Fibroblast of pulmonary artery (primary cell): ENCODE measurements at regions not wholly inside any gene's neighbourhood (a gene's known extent, or its start where the extent isn't known, plus 50 kb on each side); places are given as distances from the start of the nearest gene placed in this dataset.

Experiments used
- DNase-seq: peaks from one replicate; pipeline ENCODE4 v3.0.0-alpha.2; 2010; ENCODE audit warnings: low read depth
- H3K4me3 ChIP-seq: replicated peaks from 2 replicates; pipeline ENCODE4 v1.5.1; 2011; ENCODE audit warnings: low read depth, mild to moderate bottlenecking, control low read depth, low read length, moderate library complexity
- TF ChIP-seq, protein P1 (sequence below): IDR thresholded peaks from 2 replicates; pipeline ENCODE4 v1.5.1; 2011; ENCODE audit warnings: mild to moderate bottlenecking, control low read depth, low read length, inconsistent platforms; ENCODE audit errors: missing control alignments

DNA sequence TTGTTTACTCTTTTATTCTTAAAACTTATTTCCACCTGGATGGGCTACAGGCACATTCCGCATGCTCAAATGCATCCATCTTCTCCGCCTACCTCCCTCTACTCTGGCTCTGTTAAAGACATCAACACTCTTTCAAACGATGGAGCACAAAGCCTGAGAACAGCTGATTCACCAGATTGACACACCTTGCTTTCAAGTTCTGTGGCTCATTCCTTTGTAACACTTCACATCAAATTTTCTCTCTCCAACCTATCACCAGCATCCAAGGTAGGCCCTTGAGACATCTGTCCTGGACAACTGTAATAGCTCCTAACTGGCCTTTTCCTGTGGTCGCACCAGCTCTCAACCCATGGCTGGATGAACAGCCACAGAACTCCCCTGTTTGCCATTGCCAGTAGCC, 274.5 kb downstream of the BCL11A start:
- TF ChIP-seq, protein P1, sequence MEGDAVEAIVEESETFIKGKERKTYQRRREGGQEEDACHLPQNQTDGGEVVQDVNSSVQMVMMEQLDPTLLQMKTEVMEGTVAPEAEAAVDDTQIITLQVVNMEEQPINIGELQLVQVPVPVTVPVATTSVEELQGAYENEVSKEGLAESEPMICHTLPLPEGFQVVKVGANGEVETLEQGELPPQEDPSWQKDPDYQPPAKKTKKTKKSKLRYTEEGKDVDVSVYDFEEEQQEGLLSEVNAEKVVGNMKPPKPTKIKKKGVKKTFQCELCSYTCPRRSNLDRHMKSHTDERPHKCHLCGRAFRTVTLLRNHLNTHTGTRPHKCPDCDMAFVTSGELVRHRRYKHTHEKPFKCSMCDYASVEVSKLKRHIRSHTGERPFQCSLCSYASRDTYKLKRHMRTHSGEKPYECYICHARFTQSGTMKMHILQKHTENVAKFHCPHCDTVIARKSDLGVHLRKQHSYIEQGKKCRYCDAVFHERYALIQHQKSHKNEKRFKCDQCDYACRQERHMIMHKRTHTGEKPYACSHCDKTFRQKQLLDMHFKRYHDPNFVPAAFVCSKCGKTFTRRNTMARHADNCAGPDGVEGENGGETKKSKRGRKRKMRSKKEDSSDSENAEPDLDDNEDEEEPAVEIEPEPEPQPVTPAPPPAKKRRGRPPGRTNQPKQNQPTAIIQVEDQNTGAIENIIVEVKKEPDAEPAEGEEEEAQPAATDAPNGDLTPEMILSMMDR, result no peak
- no peak for DNase-seq
- H3K4me3 ChIP-seq, result no peak overlapping the region

DNA sequence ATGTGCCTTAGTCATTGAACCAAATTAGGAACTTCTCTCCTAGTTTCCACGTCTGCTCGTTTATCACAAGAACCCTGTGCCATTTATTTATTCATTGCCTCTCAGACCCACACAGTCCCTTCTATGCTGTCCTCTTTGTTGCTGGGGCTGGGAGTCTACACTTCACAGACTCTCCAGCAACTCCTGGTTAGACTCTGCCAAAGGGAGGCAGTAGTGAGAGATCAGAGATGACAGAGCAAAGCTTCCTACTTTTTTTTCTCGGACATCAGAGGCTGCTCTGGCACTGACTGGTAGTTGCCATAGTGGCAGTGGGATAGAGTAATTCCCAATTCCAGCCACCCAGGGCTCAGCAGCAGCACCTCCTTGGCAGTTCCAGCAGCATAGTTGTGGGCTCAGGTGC, 277.5 kb downstream of the BCL11A start:
- no peak overlapping the region for H3K4me3 ChIP-seq
- TF ChIP-seq, protein P1, result no peak
- no peak for DNase-seq

DNA sequence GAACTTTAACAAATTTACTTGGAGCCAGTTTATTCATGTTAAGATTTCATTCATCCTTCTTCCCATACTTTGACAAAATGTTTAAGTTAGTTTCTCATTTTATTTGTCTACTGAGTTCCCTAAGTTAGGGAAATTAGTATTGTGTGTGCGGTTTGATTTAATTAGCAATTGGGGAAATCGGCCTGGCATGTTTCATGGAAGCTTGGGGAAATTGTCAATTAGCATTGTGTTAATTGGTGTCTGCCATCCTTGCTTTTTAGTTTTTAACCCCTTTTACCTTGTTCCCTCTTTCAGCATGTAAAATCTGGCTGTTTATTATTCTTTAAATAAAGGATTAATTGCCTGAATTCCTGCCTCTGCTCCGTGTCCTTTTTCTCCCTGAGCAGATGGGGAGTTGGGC, 279.6 kb downstream of the BCL11A start:
- no peak overlapping the region for H3K4me3 ChIP-seq
- no peak for DNase-seq
- TF ChIP-seq, protein P1, result no peak

DNA sequence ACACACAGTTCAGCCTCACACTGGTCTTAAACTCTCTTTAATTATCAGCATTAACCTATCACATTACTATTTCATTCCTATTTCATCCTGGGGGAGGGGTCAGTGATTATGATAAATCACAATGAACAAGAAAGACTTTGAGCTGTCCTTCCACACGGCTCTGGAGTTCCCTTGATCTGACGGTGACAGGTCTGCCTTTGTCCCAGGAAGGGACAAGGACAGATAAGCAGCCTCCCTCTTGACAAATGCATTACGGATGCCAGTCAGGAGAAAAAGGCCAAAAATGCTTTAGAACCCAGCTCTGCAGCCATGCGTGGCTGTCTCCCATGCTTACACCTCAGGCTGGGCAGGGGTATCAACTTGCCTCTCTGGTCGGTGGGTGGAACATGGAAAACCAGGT, 281.7 kb downstream of the BCL11A start:
- no peak overlapping the region for H3K4me3 ChIP-seq
- DNase-seq, result no peak
- TF ChIP-seq, protein P1, result no peak

DNA sequence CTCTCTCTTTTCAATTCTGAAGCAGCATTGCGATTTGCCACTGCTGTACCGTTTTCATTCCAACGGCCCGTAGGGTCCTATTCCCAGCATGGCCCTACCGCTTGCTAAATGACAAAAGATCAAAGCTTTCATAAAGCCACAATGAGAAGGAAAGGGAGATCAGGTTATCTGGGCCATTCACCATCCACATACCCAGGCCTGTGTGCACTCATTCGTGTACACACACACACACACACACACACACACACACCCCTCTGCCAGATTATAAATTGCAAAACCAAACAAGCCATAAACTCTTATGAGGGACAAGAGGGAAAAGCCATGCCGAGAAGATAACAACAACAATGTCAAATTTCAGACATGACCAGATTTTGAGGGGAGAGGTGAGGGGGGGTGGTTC, 282.3 kb downstream of the BCL11A start:
- TF ChIP-seq, protein P1, result no peak
- no peak for DNase-seq
- H3K4me3 ChIP-seq, result no peak overlapping the region

DNA sequence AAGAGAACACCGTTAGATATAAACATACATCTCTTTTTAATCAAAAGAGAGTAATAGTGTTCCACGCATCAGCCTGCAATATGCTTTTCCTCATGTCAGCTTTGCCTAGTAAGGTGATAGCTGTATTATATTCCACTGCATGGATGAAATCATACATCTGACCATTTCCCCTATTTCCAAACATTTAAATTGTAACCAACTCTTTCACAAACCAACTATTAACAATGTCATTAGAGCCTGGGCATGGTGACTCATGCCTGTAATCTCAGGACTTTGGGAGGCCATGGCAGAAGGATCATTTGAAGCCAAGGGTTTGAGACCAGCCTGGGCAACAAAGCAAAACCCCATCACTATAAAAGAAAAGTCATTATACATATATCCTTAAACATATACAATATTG, 284.8 kb downstream of the BCL11A start:
- TF ChIP-seq, protein P1, result no peak
- no peak for DNase-seq
- H3K4me3 ChIP-seq, result no peak overlapping the region

DNA sequence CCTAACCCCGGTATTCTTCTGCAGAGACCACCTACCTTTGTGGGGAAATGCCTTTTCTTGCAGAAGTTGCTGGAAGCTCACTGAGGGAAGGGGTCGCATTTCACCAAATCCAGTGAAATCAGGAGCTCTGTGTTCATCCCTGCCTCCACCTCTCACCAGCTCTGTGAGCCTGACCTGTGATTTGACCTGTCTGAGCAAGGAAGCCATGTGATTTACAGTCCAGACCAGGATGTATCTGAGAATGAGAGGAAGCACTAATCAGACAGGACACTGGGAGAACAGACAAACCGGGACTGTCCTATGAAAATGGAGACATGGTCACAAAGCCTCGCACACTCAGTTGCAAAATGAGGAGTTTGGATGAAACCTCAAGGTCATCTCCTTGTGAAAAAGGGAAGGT, 285.4 kb downstream of the BCL11A start:
- TF ChIP-seq, protein P1, result no peak

More for the DNA sequence above, 285.4 kb downstream of the BCL11A start:
- no peak for DNase-seq
- H3K4me3 ChIP-seq, result no peak overlapping the region
